ENCODE measurements at regions not wholly inside any gene's neighbourhood (a gene's known extent, or its start where the extent isn't known, plus 50 kb on each side); places are given as distances from the start of the nearest gene placed in this dataset.

- no peak overlapping the region for H3K9ac ChIP-seq (ENCODE audit: low read depth in 1 of 2, low read length in 2 of 2)
- H3K27ac ChIP-seq (ENCODE audit: low read depth in 1 of 2, low read length in 2 of 2) = no peak overlapping the region
- WGBS = 66% methylated on average over 5 of the region's 5 CpGs
- no peaks in the 10 kb centered on the region for H3K36me3 ChIP-seq (ENCODE audit: control insufficient read depth in 4 of 4, insufficient read depth in 3 of 4, low read depth in 1 of 4, low read length in 3 of 4)
- DNase-seq (ENCODE audit: low spot score) = no peak
- no peak overlapping the region for H3K4me3 ChIP-seq (ENCODE audit: low read depth in 1 of 3, low read length in 3 of 3)
- TF ChIP-seq FOXA1 (IDR thresholded peaks at IDR 0.05) = no peak
- H3K9me3 ChIP-seq (ENCODE audit: control insufficient read depth in 4 of 4, low read length in 3 of 4) = peaks cover 0 to 6% (median under 1%) of the 10 kb centered on the region in 4 donors
- no peaks in the 10 kb centered on the region for H3K27me3 ChIP-seq (ENCODE audit: control insufficient read depth in 4 of 4, insufficient read depth in 4 of 4, low read length in 3 of 4)
- H3K4me1 ChIP-seq (ENCODE audit: control insufficient read depth in 4 of 4, insufficient read depth in 4 of 4, low read length in 3 of 4) = no peaks in the 10 kb centered on the region
These were observed 293.9 kb upstream of the DLGAP1 start for GRCh38 chr18:4748975-4749374.

- H3K4me1 ChIP-seq (ENCODE audit: control insufficient read depth in 4 of 4, insufficient read depth in 4 of 4, low read length in 3 of 4) = no peaks in the 10 kb centered on the region
- DNase-seq (ENCODE audit: low spot score) = no peak
- H3K36me3 ChIP-seq (ENCODE audit: control insufficient read depth in 4 of 4, insufficient read depth in 3 of 4, low read depth in 1 of 4, low read length in 3 of 4) = no peaks in the 10 kb centered on the region
- no peak overlapping the region for H3K27ac ChIP-seq (ENCODE audit: low read depth in 1 of 2, low read length in 2 of 2)
- no peaks in the 10 kb centered on the region for H3K9me3 ChIP-seq (ENCODE audit: control insufficient read depth in 4 of 4, low read length in 3 of 4)
- H3K4me3 ChIP-seq (ENCODE audit: low read depth in 1 of 3, low read length in 3 of 3) = no peak overlapping the region
- H3K9ac ChIP-seq (ENCODE audit: low read depth in 1 of 2, low read length in 2 of 2) = no peak overlapping the region
- TF ChIP-seq, protein P1, sequence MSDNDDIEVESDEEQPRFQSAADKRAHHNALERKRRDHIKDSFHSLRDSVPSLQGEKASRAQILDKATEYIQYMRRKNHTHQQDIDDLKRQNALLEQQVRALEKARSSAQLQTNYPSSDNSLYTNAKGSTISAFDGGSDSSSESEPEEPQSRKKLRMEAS (IDR thresholded peaks at IDR 0.05) = no peak
- TF ChIP-seq JUND (IDR thresholded peaks at IDR 0.05) (no peak), RXRA (IDR thresholded peaks at IDR 0.05) (no peak), ZBTB33 (IDR thresholded peaks at IDR 0.05) (no peak), YY1 (IDR thresholded peaks at IDR 0.05) (no peak), RAD21 (IDR thresholded peaks at IDR 0.05) (no peak), SP1 (IDR thresholded peaks at IDR 0.05) (no peak), NR2F2 (IDR thresholded peaks at IDR 0.05) (no peak), EGR1 (IDR thresholded peaks at IDR 0.05; ENCODE audit: low read depth in 2 of 2) (no peak), REST (IDR thresholded peaks at IDR 0.05) (no peak), GABPA (IDR thresholded peaks at IDR 0.05 in 1 of 2, conservative IDR thresholded peaks at IDR 0.05 in 1 of 2) (no peak), FOXA2 (IDR thresholded peaks at IDR 0.05) (no peak), TAF1 (conservative IDR thresholded peaks at IDR 0.05) (no peak)
- H3K27me3 ChIP-seq (ENCODE audit: control insufficient read depth in 4 of 4, insufficient read depth in 4 of 4, low read length in 3 of 4) = no peaks in the 10 kb centered on the region
- WGBS = 78% methylated on average over 1 of the region's 1 CpG
These were observed 279.8 kb upstream of the DLGAP1 start for GRCh38 chr18:4734903-4735302.

DNA sequence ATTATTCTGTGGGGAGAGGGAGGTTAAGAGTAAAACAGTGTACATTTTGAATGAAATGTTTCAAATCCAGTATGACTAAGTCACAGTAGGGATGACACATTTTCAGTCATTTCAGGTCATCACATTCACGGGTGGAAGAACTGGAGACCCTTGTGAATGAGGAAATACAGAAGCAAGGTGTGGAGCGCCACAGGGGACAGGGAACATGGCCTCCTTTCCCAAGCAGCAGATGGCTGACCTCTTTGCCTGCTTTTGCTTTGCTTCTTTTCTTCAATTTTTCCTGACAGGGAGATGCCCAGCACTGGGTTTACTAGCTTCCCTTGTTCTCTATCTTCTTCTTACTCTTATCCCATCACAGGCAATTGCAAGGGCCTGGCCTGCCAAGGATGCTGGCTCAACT, 278.9 kb upstream of the DLGAP1 start:
- Histone ChIP-seq H3K9ac (ENCODE audit: low read depth in 1 of 2, low read length in 2 of 2) (no peak overlapping the region), H3K4me1 (ENCODE audit: control insufficient read depth in 4 of 4, insufficient read depth in 4 of 4, low read length in 3 of 4) (no peaks in the 10 kb centered on the region), H3K9me3 (ENCODE audit: control insufficient read depth in 4 of 4, low read length in 3 of 4) (no peaks in the 10 kb centered on the region), H3K27ac (ENCODE audit: low read depth in 1 of 2, low read length in 2 of 2) (no peak overlapping the region), H3K4me3 (ENCODE audit: low read depth in 1 of 3, low read length in 3 of 3) (no peak overlapping the region), H3K27me3 (ENCODE audit: control insufficient read depth in 4 of 4, insufficient read depth in 4 of 4, low read length in 3 of 4) (no peaks in the 10 kb centered on the region), H3K36me3 (ENCODE audit: control insufficient read depth in 4 of 4, insufficient read depth in 3 of 4, low read depth in 1 of 4, low read length in 3 of 4) (no peaks in the 10 kb centered on the region)
- TF ChIP-seq HNF4G (IDR thresholded peaks at IDR 0.05) = no peak
- 72% methylated on average over 2 of the region's 2 CpGs for WGBS
- no peak for DNase-seq (ENCODE audit: low spot score)

Data from liver (tissue), 7 donors.